ENCODE measurements at regions not wholly inside any gene's neighbourhood (a gene's known extent, or its start where the extent isn't known, plus 50 kb on each side); places are given as distances from the start of the nearest gene placed in this dataset.

DNA sequence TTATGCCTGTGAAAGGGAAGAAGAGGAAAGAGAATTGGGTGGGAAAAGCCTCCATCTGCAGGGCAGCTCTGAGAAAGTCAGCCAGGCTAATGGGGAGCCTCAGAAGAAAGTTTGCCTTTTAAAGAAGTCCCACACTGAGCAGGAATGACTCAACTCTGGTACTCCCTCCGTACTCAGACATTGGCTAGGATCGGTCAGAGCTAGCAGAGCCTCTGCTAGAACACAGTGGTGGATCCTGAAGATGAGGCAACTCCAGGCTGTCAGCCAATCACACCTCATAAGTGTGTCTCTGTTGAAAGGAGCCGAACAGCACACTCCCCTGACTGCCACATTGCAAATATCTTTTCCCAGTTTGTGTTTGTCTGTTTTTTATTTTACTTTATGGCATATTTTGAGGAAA, 96.9 kb downstream of the HNRNPLL start:
- Histone ChIP-seq H3K14ac (ENCODE audit: low read length) (no peak overlapping the region), H3K18ac (ENCODE audit: low read length) (no peak overlapping the region), H2AFZ (ENCODE audit: low read length) (no peak overlapping the region), H3K79me1 (ENCODE audit: low read depth, low read length) (no peaks in the 10 kb centered on the region), H3K27me3 (ENCODE audit: control insufficient read depth in 3 of 3, insufficient read depth in 3 of 3, low read depth in 1 of 3, low read length in 3 of 3) (peaks cover 0 to 6% (median 2%) of the 10 kb centered on the region in 3 experiments), H3K23ac (ENCODE audit: low read depth, low read length, poor library complexity) (no peak overlapping the region), H3K4ac (ENCODE audit: low read length) (no peak overlapping the region), H3K36me3 (replicated peaks in 1 of 2; ENCODE audit: control insufficient read depth in 2 of 2, insufficient read depth in 2 of 2, low read length in 2 of 2) (no peaks in the 10 kb centered on the region), H3K4me3 (ENCODE audit: low read length in 2 of 2) (no peak overlapping the region), H2BK5ac (ENCODE audit: low read length) (no peak overlapping the region), H3K27ac (replicated peaks; ENCODE audit: low read length) (no peak overlapping the region), H3K4me2 (ENCODE audit: insufficient read depth, low read length, poor library complexity, severe bottlenecking) (no peak overlapping the region), H4K8ac (ENCODE audit: low read depth, low read length) (no peak overlapping the region), H2BK12ac (ENCODE audit: low read length) (no peak overlapping the region), H2BK120ac (ENCODE audit: low read depth, low read length) (no peak overlapping the region), H2BK15ac (ENCODE audit: low read length) (no peak overlapping the region), H3K9ac (ENCODE audit: low read depth, low read length, poor library complexity) (no peak overlapping the region), H2AK5ac (ENCODE audit: low read depth, low read length) (no peak overlapping the region), H3K4me1 (ENCODE audit: control insufficient read depth in 2 of 2, insufficient read depth in 1 of 2, low read depth in 1 of 2, low read length in 2 of 2) (no peaks in the 10 kb centered on the region), H4K91ac (ENCODE audit: low read depth, low read length, poor library complexity) (no peak overlapping the region), H3K9me3 (replicated peaks in 1 of 2; ENCODE audit: control insufficient read depth in 2 of 2, insufficient read depth in 1 of 2, low read depth in 1 of 2, low read length in 2 of 2) (peaks cover 3 to 10% of the 10 kb centered on the region in 2 donors)
- no peak for DNase-seq (ENCODE audit: low spot score)
- no CpG with 5 or more reads among the region's 3 CpGs for WGBS, 2 donors (ENCODE audit: extremely low coverage in 2 of 2, insufficient read length in 2 of 2, insufficient replicate concordance in 1 of 2)

GRCh38 chr2:38504169-38504568, 98.6 kb downstream of the HNRNPLL start:
- no peak overlapping the region for H3K4me3 ChIP-seq (ENCODE audit: low read length in 2 of 2)
- no peak overlapping the region for H4K91ac ChIP-seq (ENCODE audit: low read depth, low read length, poor library complexity)
- no peak overlapping the region for H3K4ac ChIP-seq (ENCODE audit: low read length)
- H2BK120ac ChIP-seq (ENCODE audit: low read depth, low read length), result no peak overlapping the region
- H3K9ac ChIP-seq (ENCODE audit: low read depth, low read length, poor library complexity), result no peak overlapping the region
- H2BK15ac ChIP-seq (ENCODE audit: low read length), result no peak overlapping the region
- no peak overlapping the region for H3K27ac ChIP-seq (replicated peaks; ENCODE audit: low read length)
- peaks cover 3 to 10% of the 10 kb centered on the region in 2 donors for H3K9me3 ChIP-seq (replicated peaks in 1 of 2; ENCODE audit: control insufficient read depth in 2 of 2, insufficient read depth in 1 of 2, low read depth in 1 of 2, low read length in 2 of 2)
- no peak overlapping the region for H3K14ac ChIP-seq (ENCODE audit: low read length)
- no CpG with 5 or more reads among the region's 3 CpGs for WGBS, 2 donors (ENCODE audit: extremely low coverage in 2 of 2, insufficient read length in 2 of 2, insufficient replicate concordance in 1 of 2)
- H3K27me3 ChIP-seq (ENCODE audit: control insufficient read depth in 3 of 3, insufficient read depth in 3 of 3, low read depth in 1 of 3, low read length in 3 of 3), result peaks cover 0 to 6% (median 2%) of the 10 kb centered on the region in 3 experiments
- H3K4me2 ChIP-seq (ENCODE audit: insufficient read depth, low read length, poor library complexity, severe bottlenecking), result no peak overlapping the region
- no peak overlapping the region for H2AK5ac ChIP-seq (ENCODE audit: low read depth, low read length)
- DNase-seq (ENCODE audit: low spot score), result no peak
- H3K18ac ChIP-seq (ENCODE audit: low read length), result no peak overlapping the region
- H2BK5ac ChIP-seq (ENCODE audit: low read length), result no peak overlapping the region
- no peaks in the 10 kb centered on the region for H3K36me3 ChIP-seq (replicated peaks in 1 of 2; ENCODE audit: control insufficient read depth in 2 of 2, insufficient read depth in 2 of 2, low read length in 2 of 2)
- H3K23ac ChIP-seq (ENCODE audit: low read depth, low read length, poor library complexity), result no peak overlapping the region
- H4K8ac ChIP-seq (ENCODE audit: low read depth, low read length), result no peak overlapping the region
- H2AFZ ChIP-seq (ENCODE audit: low read length), result no peak overlapping the region
- peaks cover 0 to 7% of the 10 kb centered on the region in 2 donors for H3K4me1 ChIP-seq (ENCODE audit: control insufficient read depth in 2 of 2, insufficient read depth in 1 of 2, low read depth in 1 of 2, low read length in 2 of 2)
- H2BK12ac ChIP-seq (ENCODE audit: low read length), result no peak overlapping the region
- H3K79me1 ChIP-seq (ENCODE audit: low read depth, low read length), result no peaks in the 10 kb centered on the region

DNA sequence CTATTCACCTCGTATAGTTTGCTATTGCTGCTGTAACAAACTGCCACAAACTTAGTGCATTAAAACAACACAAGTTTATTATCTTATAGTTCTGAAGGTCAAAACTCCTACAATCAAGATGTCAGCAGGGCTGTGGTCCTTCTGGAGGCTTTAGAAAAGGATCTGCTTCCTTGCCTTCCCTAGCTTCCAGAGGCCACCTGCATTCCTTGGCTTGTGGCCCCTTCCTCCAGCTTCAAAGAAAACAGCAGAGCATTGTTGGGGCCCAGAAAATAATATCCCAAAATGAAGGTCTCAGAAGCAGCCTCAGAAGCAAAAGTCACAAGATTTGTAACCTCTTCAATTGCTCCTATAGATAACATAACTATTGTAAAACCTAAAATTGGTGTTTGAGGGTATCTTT, 100.6 kb downstream of the HNRNPLL start:
- no peak overlapping the region for H4K8ac ChIP-seq (ENCODE audit: low read depth, low read length)
- no peak overlapping the region for H3K14ac ChIP-seq (ENCODE audit: low read length)
- no peak for DNase-seq (ENCODE audit: low spot score)
- H3K18ac ChIP-seq (ENCODE audit: low read length), result no peak overlapping the region
- H3K27me3 ChIP-seq (ENCODE audit: control insufficient read depth in 3 of 3, insufficient read depth in 3 of 3, low read depth in 1 of 3, low read length in 3 of 3), result peaks cover 0 to 2% (median 0%) of the 10 kb centered on the region in 3 experiments
- no peak overlapping the region for H2BK120ac ChIP-seq (ENCODE audit: low read depth, low read length)
- H3K27ac ChIP-seq (replicated peaks; ENCODE audit: low read length), result no peak overlapping the region
- H3K23ac ChIP-seq (ENCODE audit: low read depth, low read length, poor library complexity), result no peak overlapping the region
- no peak overlapping the region for H2AFZ ChIP-seq (ENCODE audit: low read length)
- H3K4me3 ChIP-seq (ENCODE audit: low read length in 2 of 2), result no peak overlapping the region
- H3K36me3 ChIP-seq (replicated peaks in 1 of 2; ENCODE audit: control insufficient read depth in 2 of 2, insufficient read depth in 2 of 2, low read length in 2 of 2), result no peaks in the 10 kb centered on the region
- WGBS, 2 donors (ENCODE audit: extremely low coverage in 2 of 2, insufficient read length in 2 of 2, insufficient replicate concordance in 1 of 2), result no CpG with 5 or more reads among the region's 1 CpG
- no peak overlapping the region for H4K91ac ChIP-seq (ENCODE audit: low read depth, low read length, poor library complexity)
- no peak overlapping the region for H2BK12ac ChIP-seq (ENCODE audit: low read length)
- no peak overlapping the region for H3K9ac ChIP-seq (ENCODE audit: low read depth, low read length, poor library complexity)
- H3K4me2 ChIP-seq (ENCODE audit: insufficient read depth, low read length, poor library complexity, severe bottlenecking), result no peak overlapping the region
- no peak overlapping the region for H2AK5ac ChIP-seq (ENCODE audit: low read depth, low read length)
- H3K9me3 ChIP-seq (replicated peaks in 1 of 2; ENCODE audit: control insufficient read depth in 2 of 2, insufficient read depth in 1 of 2, low read depth in 1 of 2, low read length in 2 of 2), result peaks cover 3 to 10% of the 10 kb centered on the region in 2 donors
- no peak overlapping the region for H3K4ac ChIP-seq (ENCODE audit: low read length)
- no peak overlapping the region for H2BK15ac ChIP-seq (ENCODE audit: low read length)
- H3K4me1 ChIP-seq (ENCODE audit: control insufficient read depth in 2 of 2, insufficient read depth in 1 of 2, low read depth in 1 of 2, low read length in 2 of 2), result peaks cover 4 to 8% of the 10 kb centered on the region in 2 donors
- no peak overlapping the region for H2BK5ac ChIP-seq (ENCODE audit: low read length)
- no peaks in the 10 kb centered on the region for H3K79me1 ChIP-seq (ENCODE audit: low read depth, low read length)

GRCh38 chr2:38500283-38500634, 102.5 kb downstream of the HNRNPLL start:
- Histone ChIP-seq H3K27ac (replicated peaks; ENCODE audit: low read length) (no peak overlapping the region), H3K14ac (ENCODE audit: low read length) (no peak overlapping the region), H3K4ac (ENCODE audit: low read length) (no peak overlapping the region), H2AFZ (ENCODE audit: low read length) (no peak overlapping the region), H3K27me3 (ENCODE audit: control insufficient read depth in 3 of 3, insufficient read depth in 3 of 3, low read depth in 1 of 3, low read length in 3 of 3) (peaks cover 0 to 2% (median 0%) of the 10 kb centered on the region in 3 experiments), H2BK5ac (ENCODE audit: low read length) (no peak overlapping the region), H3K9ac (ENCODE audit: low read depth, low read length, poor library complexity) (no peak overlapping the region), H3K4me2 (ENCODE audit: insufficient read depth, low read length, poor library complexity, severe bottlenecking) (no peak overlapping the region), H3K79me1 (ENCODE audit: low read depth, low read length) (no peaks in the 10 kb centered on the region), H2BK12ac (ENCODE audit: low read length) (peak overlapping the region; percentile 25), H4K91ac (ENCODE audit: low read depth, low read length, poor library complexity) (no peak overlapping the region), H2BK120ac (ENCODE audit: low read depth, low read length) (no peak overlapping the region), H3K36me3 (replicated peaks in 1 of 2; ENCODE audit: control insufficient read depth in 2 of 2, insufficient read depth in 2 of 2, low read length in 2 of 2) (no peaks in the 10 kb centered on the region), H2AK5ac (ENCODE audit: low read depth, low read length) (no peak overlapping the region), H4K8ac (ENCODE audit: low read depth, low read length) (no peak overlapping the region), H3K9me3 (replicated peaks in 1 of 2; ENCODE audit: control insufficient read depth in 2 of 2, insufficient read depth in 1 of 2, low read depth in 1 of 2, low read length in 2 of 2) (peaks cover 3 to 10% of the 10 kb centered on the region in 2 donors), H3K4me3 (ENCODE audit: low read length in 2 of 2) (no peak overlapping the region), H3K23ac (ENCODE audit: low read depth, low read length, poor library complexity) (no peak overlapping the region), H2BK15ac (ENCODE audit: low read length) (peak overlapping the region; percentile 60), H3K18ac (ENCODE audit: low read length) (peak overlapping the region; percentile 68), H3K4me1 (ENCODE audit: control insufficient read depth in 2 of 2, insufficient read depth in 1 of 2, low read depth in 1 of 2, low read length in 2 of 2) (peaks cover 4 to 8% of the 10 kb centered on the region in 2 donors)
- no CpG with 5 or more reads among the region's 12 CpGs for WGBS, 2 donors (ENCODE audit: extremely low coverage in 2 of 2, insufficient read length in 2 of 2, insufficient replicate concordance in 1 of 2)
- no peak for DNase-seq (ENCODE audit: low spot score)
